Epithelial cell of esophagus (primary cell): ENCODE measurements at regions not wholly inside any gene's neighbourhood (a gene's known extent, or its start where the extent isn't known, plus 50 kb on each side); places are given as distances from the start of the nearest gene placed in this dataset.

Experiments
- DNase-seq: peaks from one replicate; pipeline ENCODE4 v3.0.0; 2010; ENCODE audit warnings: low read depth
- H3K4me3 ChIP-seq: 2 replicates; pipeline ENCODE4 v1.5.1; 2011; ENCODE audit warnings: mild to moderate bottlenecking, low read length, control low read depth
- CTCF ChIP-seq: IDR thresholded peaks from 2 replicates; pipeline ENCODE4 v1.5.1; 2011; ENCODE audit warnings: low read depth, mild to moderate bottlenecking, low read length, control low read depth, inconsistent platforms; ENCODE audit not compliant: insufficient read depth; ENCODE audit errors: missing control alignments

- H3K4me3 ChIP-seq = no peak overlapping the region
- no peak for DNase-seq
- no peak for TF ChIP-seq CTCF
Measured at GRCh38 chr5:107325866-107326265, 344.9 kb downstream of the EFNA5 start.

- DNase-seq = no peak
- TF ChIP-seq CTCF = no peak
- H3K4me3 ChIP-seq = no peak overlapping the region
Measured at GRCh38 chr5:107324809-107325208, 345.9 kb downstream of the EFNA5 start.

- TF ChIP-seq CTCF = no peak
- no peak overlapping the region for H3K4me3 ChIP-seq
- DNase-seq = peak; percentile 68
Measured at GRCh38 chr5:107324071-107324470, 346.7 kb downstream of the EFNA5 start.

- TF ChIP-seq CTCF = no peak
- DNase-seq = no peak
- H3K4me3 ChIP-seq = no peak overlapping the region
Measured at GRCh38 chr5:107323536-107323935, 347.2 kb downstream of the EFNA5 start.

- no peak for TF ChIP-seq CTCF
- no peak overlapping the region for H3K4me3 ChIP-seq
- DNase-seq = no peak
Measured at GRCh38 chr5:107322936-107323335, 347.8 kb downstream of the EFNA5 start.

- no peak overlapping the region for H3K4me3 ChIP-seq
- TF ChIP-seq CTCF = no peak
- DNase-seq = peak; percentile 45
Measured at GRCh38 chr5:107321906-107322305, 348.8 kb downstream of the EFNA5 start.

- no peak for TF ChIP-seq CTCF
- DNase-seq = peak; percentile 36
- H3K4me3 ChIP-seq = no peak overlapping the region
Measured at GRCh38 chr5:107320846-107321245, 349.9 kb downstream of the EFNA5 start.
